ENCODE measurements at regions not wholly inside any gene's neighbourhood (a gene's known extent, or its start where the extent isn't known, plus 50 kb on each side); places are given as distances from the start of the nearest gene placed in this dataset.
"Not testable (repeated sequence)": the region's sequence is repeated elsewhere in the genome, so short reads cannot be mapped to it uniquely, and the experiment has no call there.

GRCh38 chr20:4431446-4431845, 182.4 kb upstream of the ADRA1D start:
- Histone ChIP-seq H3K9ac (ENCODE audit: low read length) (no peak overlapping the region), H3K27me3 (ENCODE audit: insufficient read depth, low read length) (no peaks in the 10 kb centered on the region), H3K4me1 (ENCODE audit: control insufficient read depth in 1 of 2, insufficient read depth in 2 of 2, low read length in 2 of 2) (no peaks in the 10 kb centered on the region), H3K4me3 (replicated peaks in 1 of 2; ENCODE audit: low read depth in 1 of 2, low read length in 2 of 2) (no peak overlapping the region), H3K4me2 (ENCODE audit: low read length) (no peak overlapping the region), H4K20me1 (ENCODE audit: insufficient read depth) (no peaks in the 10 kb centered on the region), H3K79me2 (ENCODE audit: insufficient read depth, low read length) (no peaks in the 10 kb centered on the region), H3K36me3 (ENCODE audit: control insufficient read depth in 1 of 2, insufficient read depth in 2 of 2, low read length in 2 of 2) (no peaks in the 10 kb centered on the region), H3K9me3 (ENCODE audit: control insufficient read depth in 1 of 2, insufficient read depth in 1 of 2, low read depth in 1 of 2, low read length in 2 of 2) (no peaks in the 10 kb centered on the region), H3K27ac (ENCODE audit: low read depth, low read length) (no peak overlapping the region), H2AFZ (ENCODE audit: low read depth, low read length, poor library complexity, severe bottlenecking) (no peak overlapping the region), H3K9me2 (ENCODE audit: insufficient read depth) (no peaks in the 10 kb centered on the region)
- BruUV-seq (replicated peaks): no TSS peak
- TF ChIP-seq SIN3A (IDR thresholded peaks at IDR 0.05; ENCODE audit: low read depth) (no peak), CEBPB (IDR thresholded peaks at IDR 0.05; ENCODE audit: low read depth) (no peak), ATF3 (IDR thresholded peaks at IDR 0.05) (no peak), CBX3 (IDR thresholded peaks at IDR 0.05; ENCODE audit: low read depth) (no peak), EZH2 (IDR thresholded peaks at IDR 0.05) (no peak), SRF (IDR thresholded peaks at IDR 0.05; ENCODE audit: low read depth) (no peak)
- no peak for ATAC-seq
- RAD21 ChIA-PET (ENCODE audit: low non-redundant PET in 1 of 2, low total read pairs in 2 of 2, uncharacterized antibody in 2 of 2, unreplicated experiment in 2 of 2): no interaction called here
- POLR2A ChIA-PET: no interaction called here
- DNase-seq (ENCODE audit: low read depth, low spot score): no peak
- intact Hi-C loops (cut with micrococcal nuclease): no loop called here
- CTCF ChIA-PET: no interaction called here

GRCh38 chr20:4430826-4431225, 181.7 kb upstream of the ADRA1D start:
- RAD21 ChIA-PET (ENCODE audit: low non-redundant PET in 1 of 2, low total read pairs in 2 of 2, uncharacterized antibody in 2 of 2, unreplicated experiment in 2 of 2); H3K4me3 ChIP-seq (replicated peaks in 1 of 2; ENCODE audit: low read depth in 1 of 2, low read length in 2 of 2); POLR2A ChIA-PET; H3K27me3 ChIP-seq (ENCODE audit: insufficient read depth, low read length); intact Hi-C loops (cut with micrococcal nuclease); H3K4me2 ChIP-seq (ENCODE audit: low read length); H3K27ac ChIP-seq (ENCODE audit: low read depth, low read length); H3K9me2 ChIP-seq (ENCODE audit: insufficient read depth); ATAC-seq; H3K4me1 ChIP-seq (ENCODE audit: control insufficient read depth in 1 of 2, insufficient read depth in 2 of 2, low read length in 2 of 2); BruUV-seq (replicated peaks); H3K79me2 ChIP-seq (ENCODE audit: insufficient read depth, low read length); CTCF ChIA-PET; DNase-seq (ENCODE audit: low read depth, low spot score); H4K20me1 ChIP-seq (ENCODE audit: insufficient read depth); H3K9me3 ChIP-seq (ENCODE audit: control insufficient read depth in 1 of 2, insufficient read depth in 1 of 2, low read depth in 1 of 2, low read length in 2 of 2); H3K36me3 ChIP-seq (ENCODE audit: control insufficient read depth in 1 of 2, insufficient read depth in 2 of 2, low read length in 2 of 2); H3K9ac ChIP-seq (ENCODE audit: low read length); H2AFZ ChIP-seq (ENCODE audit: low read depth, low read length, poor library complexity, severe bottlenecking): not testable (repeated sequence)
